Hematopoietic multipotent progenitor cell treated with erythropoietin and hydrocortisone succinate and interleukin-3 and kit ligand, for 15 days (in vitro differentiated cells): ENCODE measurements at regions not wholly inside any gene's neighbourhood (a gene's known extent, or its start where the extent isn't known, plus 50 kb on each side); places are given as distances from the start of the nearest gene placed in this dataset.
A peak's percentile ranks its signal among the peaks of the same experiment; 100 is the strongest.
"Not testable (repeated sequence)": the region's sequence is repeated elsewhere in the genome, so short reads cannot be mapped to it uniquely, and the experiment has no call there.

Experiments used
- DNase-seq: peaks from one replicate; pipeline ENCODE4 v3.0.0-alpha.2; 2015; ENCODE audit warnings: low spot score

GRCh38 chr20:41719151-41719550, 101.0 kb upstream of the CHD6 start:
- no peak for DNase-seq

DNA sequence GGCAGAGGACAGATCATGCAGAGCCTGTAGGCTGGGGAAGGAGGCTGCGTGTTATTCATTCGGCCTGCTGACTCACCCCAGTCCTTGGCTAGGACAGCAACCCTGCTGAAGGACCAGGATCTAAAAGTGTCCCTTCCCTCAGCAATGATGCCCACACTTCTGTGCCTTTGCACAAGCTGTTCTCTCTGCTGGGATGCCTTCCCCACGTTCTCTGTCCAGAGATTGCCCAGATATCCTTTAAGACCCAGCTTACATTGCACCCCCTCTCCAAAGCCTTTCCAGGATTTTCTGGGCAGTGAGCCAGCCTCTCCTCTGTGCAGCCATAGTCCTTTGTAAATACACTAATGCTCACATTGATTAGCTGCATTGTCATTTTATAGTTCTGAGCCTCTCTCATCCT, 99.3 kb upstream of the CHD6 start:
- no peak for DNase-seq

DNA sequence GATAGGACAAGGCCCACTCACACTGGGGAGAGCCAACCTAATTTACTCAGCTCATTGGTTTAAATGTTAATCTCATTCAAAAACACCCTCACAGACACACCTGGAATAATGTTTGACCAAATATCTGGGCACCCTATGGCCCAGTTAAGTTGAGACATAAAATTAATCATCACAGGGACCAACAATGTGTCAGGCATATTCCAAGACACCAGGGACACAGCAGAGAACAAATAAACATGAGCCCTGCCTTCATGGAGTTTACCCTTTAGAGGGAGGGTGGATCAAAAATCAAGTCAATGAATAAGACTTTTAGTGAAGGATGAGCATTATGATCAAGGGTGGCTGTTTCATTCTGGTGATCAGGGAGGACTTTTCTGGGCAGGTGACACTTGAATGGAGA, 98.7 kb upstream of the CHD6 start:
- no peak for DNase-seq

GRCh38 chr20:41716436-41716835, 98.3 kb upstream of the CHD6 start:
- DNase-seq = no peak

GRCh38 chr20:41715526-41715925, 97.3 kb upstream of the CHD6 start:
- DNase-seq = no peak

- no peak for DNase-seq
These were observed 95.9 kb upstream of the CHD6 start for GRCh38 chr20:41714030-41714429.

- no peak for DNase-seq
These were observed 86.7 kb upstream of the CHD6 start for GRCh38 chr20:41704896-41705295.

- DNase-seq = no peak
These were observed 84.5 kb upstream of the CHD6 start for GRCh38 chr20:41702647-41703046.

- DNase-seq = no peak
These were observed 83.6 kb upstream of the CHD6 start for GRCh38 chr20:41701588-41702348.

DNA sequence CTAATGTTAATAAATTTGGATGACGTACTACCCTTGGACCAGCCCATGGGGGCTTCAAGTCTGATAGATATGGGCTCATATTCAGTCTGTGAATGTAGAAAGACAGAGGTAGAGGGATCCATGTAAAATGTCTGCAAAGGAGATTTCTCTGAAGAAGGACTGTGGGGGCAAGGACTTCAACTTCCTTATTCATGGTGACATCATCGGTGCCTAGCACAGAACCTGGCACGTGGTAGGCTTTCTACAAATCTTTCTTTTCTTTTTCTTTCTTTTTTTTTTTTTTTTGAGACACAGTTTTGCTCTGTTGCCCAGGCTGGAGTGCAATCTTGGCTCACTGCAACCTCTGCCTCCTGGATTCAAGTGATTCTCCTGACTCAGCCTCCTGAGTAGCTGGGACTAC, 81.5 kb upstream of the CHD6 start:
- not testable (repeated sequence) for DNase-seq

GRCh38 chr20:41697861-41698559, 79.8 kb upstream of the CHD6 start:
- peak; percentile 27 for DNase-seq

DNA sequence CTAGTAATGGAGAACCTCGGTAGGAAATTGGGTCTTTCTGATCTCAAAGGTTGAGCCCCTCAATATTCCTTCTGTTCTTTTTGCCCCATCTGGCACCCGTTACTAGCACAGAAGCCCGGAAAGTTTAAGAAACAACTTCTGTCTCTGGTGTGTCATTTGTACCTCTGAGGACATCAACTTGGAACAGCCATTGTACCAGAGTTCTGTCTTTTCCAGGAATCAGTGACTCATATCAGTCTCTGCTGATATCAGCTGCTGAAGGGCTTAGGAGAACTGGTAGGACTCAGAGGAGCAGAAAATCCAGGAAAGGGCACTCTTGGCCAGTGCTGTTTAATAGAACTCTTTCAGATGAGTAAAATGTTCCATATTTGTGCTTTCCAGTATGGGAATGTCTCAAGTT, 78.3 kb upstream of the CHD6 start:
- peak; percentile 24 for DNase-seq

- DNase-seq = no peak
These were observed 76.6 kb upstream of the CHD6 start for GRCh38 chr20:41694796-41695195.

DNA sequence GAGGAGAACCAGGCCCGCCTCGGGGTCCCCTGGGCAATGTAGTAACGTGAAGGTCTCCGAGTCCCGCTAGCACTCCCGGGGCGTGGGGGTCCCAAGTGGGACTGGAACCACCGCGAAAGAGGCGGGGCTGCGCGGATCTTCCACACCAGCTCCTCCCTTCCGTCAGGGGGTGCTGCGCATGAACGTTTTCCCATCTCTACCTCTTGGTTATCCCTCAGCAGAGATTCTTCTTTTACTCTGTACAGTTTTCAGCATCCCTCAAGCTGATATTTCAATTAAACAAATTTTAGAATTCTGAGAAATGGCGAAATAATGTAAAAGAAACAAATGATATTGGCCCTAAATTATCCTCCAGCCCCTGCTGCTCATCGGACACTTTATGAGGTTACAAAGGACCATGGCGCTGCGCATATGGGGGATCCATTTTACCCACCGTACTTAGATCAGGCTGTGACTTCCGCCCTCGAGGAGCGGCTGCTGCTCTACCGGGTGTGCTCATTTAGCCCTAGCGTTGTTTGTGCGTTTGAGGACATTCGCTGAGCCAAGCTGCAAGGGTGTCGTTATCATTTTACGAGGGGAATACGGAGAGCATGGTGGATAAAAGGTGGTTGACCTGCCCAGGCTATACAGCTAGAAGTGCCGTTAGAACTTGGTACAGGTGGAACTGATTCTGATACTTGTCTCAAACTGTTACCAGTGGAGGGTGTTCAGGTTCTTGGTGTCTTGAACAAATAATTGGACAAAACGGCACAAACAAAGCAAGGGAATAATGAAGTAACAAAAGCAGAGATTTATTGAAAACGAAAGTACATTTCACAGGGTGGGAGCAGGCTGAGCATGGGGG, 75.2 kb upstream of the CHD6 start:
- DNase-seq = peak; percentile 77

DNA sequence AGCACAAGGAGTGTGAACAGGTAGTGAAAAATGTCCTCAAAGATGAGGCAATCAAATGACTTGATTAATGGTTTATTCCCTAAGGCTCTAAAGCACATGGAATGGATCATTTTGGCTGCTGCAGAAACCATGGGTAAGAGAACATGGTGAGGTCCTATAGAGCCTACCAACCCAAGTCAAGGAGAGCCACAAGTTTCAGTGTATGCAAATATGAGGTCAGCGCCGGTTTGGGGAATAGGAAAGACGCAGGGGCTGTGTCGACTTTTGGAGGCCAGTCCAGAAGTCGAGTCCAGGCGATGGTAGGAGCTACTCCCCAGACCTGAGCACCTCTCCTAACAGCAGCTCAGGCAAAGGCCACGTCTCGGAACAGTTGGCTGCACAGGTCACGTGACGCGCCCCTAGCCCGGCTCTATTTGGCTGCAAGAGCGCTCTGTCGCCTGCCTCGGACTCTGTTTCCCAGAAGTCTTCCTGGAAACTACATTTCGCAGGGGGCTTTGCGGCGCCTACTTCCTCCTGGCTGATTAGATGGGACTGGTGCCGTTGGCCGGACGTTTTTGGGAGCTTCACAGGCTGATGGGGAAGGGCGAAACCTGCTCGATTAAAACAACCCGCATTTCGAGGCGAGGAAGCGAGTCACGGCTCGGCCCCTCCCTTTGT, 74.4 kb upstream of the CHD6 start:
- peak; percentile 39 for DNase-seq

- DNase-seq = no peak
These were observed 73.3 kb upstream of the CHD6 start for GRCh38 chr20:41691443-41691842.

GRCh38 chr20:41690702-41691101, 72.5 kb upstream of the CHD6 start:
- no peak for DNase-seq

- DNase-seq = no peak
These were observed 68.8 kb upstream of the CHD6 start for GRCh38 chr20:41686961-41687360.

DNA sequence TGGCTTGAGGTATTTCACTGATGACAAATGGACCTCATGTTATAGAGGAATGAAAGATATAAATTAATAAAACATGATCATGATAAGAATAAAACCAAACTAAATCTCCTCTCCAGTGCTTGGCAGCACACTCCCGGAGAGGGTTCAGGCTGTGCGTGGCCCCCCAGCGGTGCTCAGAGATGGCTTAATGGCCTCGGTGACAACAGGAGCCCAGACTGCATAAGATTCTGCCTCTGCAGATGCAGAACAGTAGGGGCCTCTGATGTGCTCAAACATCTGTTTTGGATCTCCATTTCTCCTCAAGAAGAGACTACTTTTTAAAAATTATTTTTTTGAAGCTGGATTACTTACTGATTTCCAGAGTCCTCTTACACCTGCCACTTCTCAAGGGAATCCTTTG, 67.0 kb upstream of the CHD6 start:
- DNase-seq = not testable (repeated sequence)

DNA sequence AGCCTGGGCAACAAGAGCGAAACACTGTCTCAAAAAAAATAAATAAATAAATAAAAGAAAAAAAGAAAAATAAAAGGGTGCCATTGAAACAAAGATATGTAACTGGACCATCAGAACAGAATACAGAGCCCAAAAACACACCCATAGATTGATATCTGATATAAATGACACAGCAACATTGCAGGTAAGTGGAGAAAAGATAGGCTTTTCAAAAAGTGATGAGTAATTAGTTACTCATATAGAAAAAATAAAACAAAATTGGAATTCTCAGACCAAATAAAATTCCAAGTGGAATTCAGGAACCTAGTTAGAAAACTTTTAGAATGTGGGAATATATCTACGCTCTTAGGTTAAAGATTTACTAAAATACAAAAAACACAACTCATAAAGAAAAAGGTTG, 60.6 kb upstream of the CHD6 start:
- no peak for DNase-seq

DNA sequence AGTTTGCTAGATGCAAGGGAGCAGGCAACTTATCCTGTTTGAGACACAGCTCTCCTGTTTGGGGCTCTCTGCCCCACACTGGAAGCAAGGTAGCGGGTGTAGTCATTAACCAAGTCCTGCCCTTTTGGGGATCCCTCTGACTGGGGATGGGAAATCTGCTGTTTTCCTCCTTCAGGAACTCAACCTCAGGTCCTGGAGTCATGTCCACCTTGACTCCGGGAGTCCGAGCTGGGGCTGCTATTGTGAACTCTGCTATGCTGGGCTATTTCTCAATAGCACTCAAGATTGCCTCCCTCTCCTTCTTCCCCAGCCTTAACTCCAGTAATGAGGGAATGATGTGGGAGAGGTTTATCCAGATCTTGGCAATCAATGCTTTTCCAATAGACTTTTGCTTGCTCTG, 54.1 kb upstream of the CHD6 start:
- no peak for DNase-seq

DNA sequence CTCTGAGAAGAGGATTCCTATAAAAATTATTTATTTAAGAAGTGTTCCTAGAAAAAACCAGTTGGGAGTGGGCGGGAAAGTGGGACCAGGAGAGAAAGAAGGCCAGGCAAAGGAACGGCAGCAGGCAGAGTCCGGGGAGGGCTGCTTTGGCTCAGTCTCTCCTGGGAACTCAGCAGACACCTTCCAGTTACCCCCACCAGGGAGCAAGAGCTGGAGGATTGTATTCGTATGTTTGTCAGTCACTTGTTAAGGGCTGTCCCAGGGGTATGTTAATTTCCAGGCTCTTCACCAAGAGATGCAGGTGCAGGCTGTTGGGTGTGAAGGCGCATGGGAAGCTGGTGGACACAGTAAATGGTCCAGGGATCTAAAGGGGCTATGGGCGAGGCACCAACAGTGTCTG, 53.0 kb upstream of the CHD6 start:
- DNase-seq = no peak
